SKM-1 treated with dmso at 0.1 percent for 144 hours (cell line): ENCODE measurements at regions not wholly inside any gene's neighbourhood (a gene's known extent, or its start where the extent isn't known, plus 50 kb on each side); places are given as distances from the start of the nearest gene placed in this dataset.
"Not testable (repeated sequence)": the region's sequence is repeated elsewhere in the genome, so short reads cannot be mapped to it uniquely, and the experiment has no call there.

ENCODE experiments used
- DNase-seq: peaks from one replicate; lab custom pipeline; 2025; ENCODE audit not compliant: unreplicated experiment; lab: John Stamatoyannopoulos, UW

GRCh38 chr4:92215476-92215875 lies 88.3 kb upstream of the GRID2 start:
- no peak for DNase-seq

GRCh38 chr4:92231511-92231910 lies 72.3 kb upstream of the GRID2 start:
- DNase-seq, result no peak

GRCh38 chr4:92232566-92232965 lies 71.2 kb upstream of the GRID2 start:
- DNase-seq, result no peak

- no peak for DNase-seq
Measured at GRCh38 chr4:92234393-92235176, 69.2 kb upstream of the GRID2 start.

- DNase-seq, result no peak
Measured at GRCh38 chr4:92235731-92236130, 68.0 kb upstream of the GRID2 start.

GRCh38 chr4:92236877-92237276 lies 66.9 kb upstream of the GRID2 start:
- DNase-seq, result no peak

- no peak for DNase-seq
Measured at GRCh38 chr4:92237559-92237958, 66.2 kb upstream of the GRID2 start.

- no peak for DNase-seq
Measured at GRCh38 chr4:92241094-92241493, 62.7 kb upstream of the GRID2 start.

- DNase-seq, result no peak
Measured at GRCh38 chr4:92246384-92246783, 57.4 kb upstream of the GRID2 start.

GRCh38 chr4:92249541-92249940 lies 54.2 kb upstream of the GRID2 start:
- no peak for DNase-seq

- DNase-seq, result no peak
Measured at GRCh38 chr4:92251711-92252110, 52.1 kb upstream of the GRID2 start.

- not testable (repeated sequence) for DNase-seq
Measured at GRCh38 chr4:92252358-92252757, 51.4 kb upstream of the GRID2 start.

- DNase-seq, result no peak
Measured at GRCh38 chr4:92252846-92253245, 50.9 kb upstream of the GRID2 start.

GRCh38 chr4:92253550-92253949 lies 50.2 kb upstream of the GRID2 start:
- no peak for DNase-seq
